ENCODE measurements at regions not wholly inside any gene's neighbourhood (a gene's known extent, or its start where the extent isn't known, plus 50 kb on each side); places are given as distances from the start of the nearest gene placed in this dataset.

DNA sequence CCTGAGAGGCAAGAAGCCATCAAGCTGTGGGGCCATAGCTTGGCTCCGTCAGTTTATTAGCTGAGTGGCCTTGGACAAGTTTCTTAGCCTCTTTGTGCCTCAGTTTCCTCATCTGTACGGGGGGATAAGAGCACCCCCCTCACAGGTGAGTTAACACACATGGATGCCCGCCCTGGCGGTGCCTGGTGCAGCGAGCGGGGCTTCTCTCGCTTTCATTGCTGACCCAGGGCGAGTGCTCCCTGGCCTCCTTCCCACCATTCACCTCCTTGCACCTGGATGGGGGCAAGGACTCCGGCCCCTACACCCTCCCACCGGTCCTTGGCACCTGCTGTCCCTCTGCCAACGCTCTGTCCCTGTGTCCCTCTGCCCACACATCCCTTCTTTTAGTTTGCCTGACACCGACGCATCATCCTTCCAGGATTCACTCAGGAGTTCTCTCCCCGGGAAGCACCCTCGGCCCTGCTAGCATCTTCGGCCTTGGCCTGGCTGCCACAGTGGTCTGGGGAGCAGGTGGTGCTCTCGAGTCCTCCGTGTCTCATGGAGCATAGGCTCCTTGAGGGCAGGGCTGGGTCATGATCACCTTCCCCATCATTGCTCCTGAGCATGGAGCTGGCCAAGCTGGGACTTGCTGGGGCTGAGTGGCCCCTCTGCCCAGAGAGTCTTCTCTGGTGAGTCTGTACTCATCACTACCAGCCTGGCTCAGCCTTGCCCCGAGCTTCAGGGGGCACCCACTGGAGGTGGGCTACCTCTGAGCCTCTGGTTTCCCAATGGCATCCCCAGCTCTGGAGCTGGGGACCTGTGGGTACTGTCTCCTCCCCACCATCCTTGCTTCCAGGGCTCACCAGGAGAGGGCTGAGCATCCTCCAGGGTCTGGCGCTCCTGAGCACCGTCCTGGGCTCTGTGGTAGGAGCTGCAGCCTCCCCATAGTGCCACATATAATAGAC lies 53.8 kb upstream of the SORCS2 start:
- Histone ChIP-seq H4K8ac (ENCODE audit: low read depth in 2 of 2, low read length in 2 of 2) (no peak overlapping the region), H4K91ac (ENCODE audit: insufficient read depth, low read depth, low read length) (no peak overlapping the region), H3K18ac (ENCODE audit: low read depth, low read length) (no peak overlapping the region), H3K27ac (ENCODE audit: insufficient read depth, low read length) (no peak overlapping the region), H2BK15ac (ENCODE audit: low read depth, low read length) (no peak overlapping the region), H3K9me1 (ENCODE audit: insufficient read depth, low read length) (peaks cover 4% of the 10 kb centered on the region; the same call in 1 of the 2 replicates), H2BK20ac (ENCODE audit: low read depth, low read length) (no peak overlapping the region), H2BK5ac (ENCODE audit: low read depth, low read length, poor library complexity, severe bottlenecking) (no peak overlapping the region), H3K36me3 (ENCODE audit: control insufficient read depth, insufficient read depth, low read length) (no peaks in the 10 kb centered on the region), H3K4ac (ENCODE audit: low read depth, low read length) (no peak overlapping the region), H3K9ac (ENCODE audit: low read depth, low read length) (no peak overlapping the region), H4K20me1 (ENCODE audit: insufficient read depth, low read length) (no peaks in the 10 kb centered on the region; the same call in 1 of the 2 replicates), H2AK5ac (ENCODE audit: low read depth, low read length) (no peak overlapping the region), H4K5ac (ENCODE audit: low read depth, low read length) (no peak overlapping the region), H3K79me1 (ENCODE audit: low read depth in 1 of 2, low read length in 2 of 2) (no peaks in the 10 kb centered on the region), H3K4me1 (ENCODE audit: control insufficient read depth, insufficient read depth, low read length) (peaks cover 8% of the 10 kb centered on the region; the same call in 1 of the 2 replicates), H3K4me2 (ENCODE audit: low read depth, low read length) (no peak overlapping the region), H3K14ac (replicated peaks; ENCODE audit: low read depth, low read length) (no peak overlapping the region), H3K9me3 (ENCODE audit: control insufficient read depth, insufficient read depth, low read length) (no peaks in the 10 kb centered on the region; the same call in 1 of the 2 replicates), H2AFZ (replicated peaks; ENCODE audit: low read length, poor library complexity) (no peak overlapping the region), H3K27me3 (ENCODE audit: control insufficient read depth, insufficient read depth, low read length) (peaks cover 18% of the 10 kb centered on the region), H3K4me3 (ENCODE audit: insufficient read depth, low read depth, low read length) (no peak overlapping the region), H2BK120ac (ENCODE audit: low read depth, low read length) (no peak overlapping the region), H3K56ac (ENCODE audit: extremely low read depth, insufficient read depth, low read length) (no peak overlapping the region), H3K23ac (ENCODE audit: low read depth, low read length) (no peak overlapping the region), H2AK9ac (replicated peaks; ENCODE audit: low read depth, low read length, poor library complexity) (no peak overlapping the region)
- DNase-seq (no peak), ATAC-seq (ENCODE audit: low read depth) (no peak)
- CTCF ChIA-PET: no interaction called here
- no TSS peak for BruUV-seq (replicated peaks)
- dilution Hi-C loops (cut with HindIII; ENCODE audit: low sequenced_read_pairs, unreplicated experiment) (no loop called here), intact Hi-C loops (cut with micrococcal nuclease) (no loop called here), in situ Hi-C loops (cut with MboI; ENCODE audit: low sequenced_read_pairs) (no loop called here)
- 76% methylated on average over 9 of the region's 21 CpGs; no CpG with 5 or more reads in 1 of the 2 experiments for WGBS, 2 experiments (ENCODE audit: extremely low coverage in 2 of 2, insufficient read length in 1 of 2)
- POLR2A ChIA-PET (ENCODE audit: unreplicated experiment): no interaction called here
- TF ChIP-seq SMC3 (IDR thresholded peaks at IDR 0.05; ENCODE audit: low read depth, low read length) (no peak), FOS (IDR thresholded peaks at IDR 0.05; ENCODE audit: low read depth, low read length) (no peak), POLR2A (IDR thresholded peaks at IDR 0.05; ENCODE audit: low read depth, low read length) (no peak), MXI1 (IDR thresholded peaks at IDR 0.05; ENCODE audit: borderline replicate concordance, low read depth, low read length) (no peak), MAZ (IDR thresholded peaks at IDR 0.05; ENCODE audit: borderline replicate concordance, low read depth, low read length) (no peak), CHD1 (IDR thresholded peaks at IDR 0.05; ENCODE audit: low read depth, low read length) (no peak), NFE2L2 (IDR thresholded peaks at IDR 0.05; ENCODE audit: low read depth, low read length) (no peak), BHLHE40 (IDR thresholded peaks at IDR 0.05; ENCODE audit: low read depth, low read length) (no peak), MAFK (IDR thresholded peaks at IDR 0.05; ENCODE audit: low read depth, low read length) (no peak), RAD21 (IDR thresholded peaks at IDR 0.05; ENCODE audit: low read length) (no peak), RCOR1 (IDR thresholded peaks at IDR 0.05; ENCODE audit: insufficient replicate concordance, low read length) (no peak), CEBPB (IDR thresholded peaks at IDR 0.05; ENCODE audit: low read depth, low read length) (no peak), RFX5 (IDR thresholded peaks at IDR 0.05; ENCODE audit: low read depth, low read length) (no peak)
- TF ChIP-seq, protein P1, sequence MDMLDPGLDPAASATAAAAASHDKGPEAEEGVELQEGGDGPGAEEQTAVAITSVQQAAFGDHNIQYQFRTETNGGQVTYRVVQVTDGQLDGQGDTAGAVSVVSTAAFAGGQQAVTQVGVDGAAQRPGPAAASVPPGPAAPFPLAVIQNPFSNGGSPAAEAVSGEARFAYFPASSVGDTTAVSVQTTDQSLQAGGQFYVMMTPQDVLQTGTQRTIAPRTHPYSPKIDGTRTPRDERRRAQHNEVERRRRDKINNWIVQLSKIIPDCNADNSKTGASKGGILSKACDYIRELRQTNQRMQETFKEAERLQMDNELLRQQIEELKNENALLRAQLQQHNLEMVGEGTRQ (IDR thresholded peaks at IDR 0.05; ENCODE audit: low read depth, low read length): no peak
- TF ChIP-seq, protein P2, sequence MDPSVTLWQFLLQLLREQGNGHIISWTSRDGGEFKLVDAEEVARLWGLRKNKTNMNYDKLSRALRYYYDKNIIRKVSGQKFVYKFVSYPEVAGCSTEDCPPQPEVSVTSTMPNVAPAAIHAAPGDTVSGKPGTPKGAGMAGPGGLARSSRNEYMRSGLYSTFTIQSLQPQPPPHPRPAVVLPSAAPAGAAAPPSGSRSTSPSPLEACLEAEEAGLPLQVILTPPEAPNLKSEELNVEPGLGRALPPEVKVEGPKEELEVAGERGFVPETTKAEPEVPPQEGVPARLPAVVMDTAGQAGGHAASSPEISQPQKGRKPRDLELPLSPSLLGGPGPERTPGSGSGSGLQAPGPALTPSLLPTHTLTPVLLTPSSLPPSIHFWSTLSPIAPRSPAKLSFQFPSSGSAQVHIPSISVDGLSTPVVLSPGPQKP (IDR thresholded peaks at IDR 0.05; ENCODE audit: borderline replicate concordance, low read depth, low read length): no peak

All from IMR-90 (cell line).